K562 (cell line): ENCODE measurements at regions not wholly inside any gene's neighbourhood (a gene's known extent, or its start where the extent isn't known, plus 50 kb on each side); places are given as distances from the start of the nearest gene placed in this dataset.

ENCODE experiments used
- ATAC-seq: fragments of 200-7000 bp; cut with Tn5 transposase; 3 replicates; pipeline ENCODE4 v1.9.1; 2020; ENCODE audit warnings: moderate library complexity
- BruUV-seq: library from RNA; stranded (reverse); fragments of 400-500 nt; replicated peaks from 2 replicates; lab custom pipeline; 2021; lab: Mats Ljungman, UMichigan
- CTCF ChIA-PET: fragments of 300-600 bp; formaldehyde crosslinking; extraction: SDS; loops from one replicate; lab custom pipeline; 2021; ENCODE audit warnings: low intra/inter-chr PET ratio; lab: Yijun Ruan, JAX
- POLR2A ChIA-PET: fragments of 300-600, 350-650 bp; sonication (Branson Sonifier 250); formaldehyde crosslinking; extraction: SDS; loops from one replicate; lab custom pipeline; 2021; ENCODE audit warnings: antibody characterized with exemption, inconsistent platforms; lab: Yijun Ruan, JAX
- DNase-seq, 4 experiments: peaks; one replicate each; pipeline versions ENCODE4 v3.0.0 to v3.0.0-alpha.2; 2011 to 2018; ENCODE audit warnings: low spot score in 3 of 4, mixed read lengths in 3 of 4; ENCODE audit errors: extremely low read depth in 1 of 4
- FAIRE-seq: peaks from 2 replicates; lab custom pipeline; 2011; peaks lifted over from hg19 to GRCh38; lab: Jason Lieb, UNC
- H2AFZ ChIP-seq: 2 replicates; pipeline ENCODE4 v1.6.0; 2011; ENCODE audit warnings: low read depth, low read length, control low read depth, inconsistent platforms
- H3K27ac ChIP-seq: fragments of 200-600 bp; 3 replicates; pipeline ENCODE4 v1.8.0; 2011; ENCODE audit warnings: low read depth, mild to moderate bottlenecking, control low read depth, inconsistent platforms, low read length, moderate library complexity, mixed read lengths; ENCODE audit errors: extremely low read depth
- H3K27me3 ChIP-seq, 2 experiments: fragments of 300-600 bp in 1 of 2; 2 replicates in 1 of 2; 3 replicates in 1 of 2; pipeline versions ENCODE4 v1.6.0 to v1.8.0; 2011; ENCODE audit warnings: inconsistent platforms in 2 of 2, low read length in 2 of 2, mild to moderate bottlenecking in 1 of 2, mixed read lengths in 1 of 2, moderate library complexity in 1 of 2; ENCODE audit not compliant: control insufficient read depth in 2 of 2, insufficient read depth in 2 of 2
- H3K36me3 ChIP-seq: fragments of 300-600 bp; 3 replicates; pipeline ENCODE4 v1.8.0; 2011; ENCODE audit warnings: mild to moderate bottlenecking, low read length, inconsistent platforms; ENCODE audit not compliant: control insufficient read depth, insufficient read depth
- H3K4me1 ChIP-seq, 2 experiments: fragments of 200-600 bp in 1 of 2; replicated peaks in 1 of 2; 2 replicates in 1 of 2; 3 replicates in 1 of 2; pipeline versions ENCODE4 v1.5.1 to v1.8.0; 2011; ENCODE audit warnings: inconsistent platforms in 2 of 2, low read length in 2 of 2, mild to moderate bottlenecking in 1 of 2, mixed read lengths in 1 of 2, moderate library complexity in 1 of 2; ENCODE audit not compliant: control insufficient read depth in 2 of 2, insufficient read depth in 2 of 2
- H3K4me2 ChIP-seq: 2 replicates; pipeline ENCODE4 v1.6.1; 2011; ENCODE audit warnings: low read length, control low read depth, inconsistent platforms, mixed read lengths; ENCODE audit not compliant: insufficient read depth
- H3K4me3 ChIP-seq: fragments of 200-600 bp; sonication (generic), shearing (Covaris generic); 2 replicates; pipeline ENCODE4 v1.5.1; 2016; ENCODE audit warnings: control low read depth, inconsistent platforms
- H3K79me2 ChIP-seq: fragments of 200-600 bp; 3 replicates; pipeline ENCODE4 v1.8.0; 2011; ENCODE audit warnings: low read length, inconsistent platforms; ENCODE audit not compliant: control insufficient read depth, insufficient read depth
- H3K9ac ChIP-seq, 2 experiments: 2 replicates each; pipeline versions ENCODE4 v1.6.0 to v1.6.1; 2011; ENCODE audit warnings: low read depth in 2 of 2, low read length in 2 of 2, control low read depth in 1 of 2, inconsistent platforms in 1 of 2, mild to moderate bottlenecking in 1 of 2, mixed read lengths in 1 of 2; ENCODE audit not compliant: insufficient read depth in 1 of 2
- H3K9me1 ChIP-seq: one replicate; pipeline ENCODE4 v1.6.0; 2011; ENCODE audit warnings: inconsistent platforms, mild to moderate bottlenecking, low read length, moderate library complexity; ENCODE audit not compliant: control insufficient read depth, insufficient read depth
- H3K9me3 ChIP-seq: replicated peaks from 2 replicates; pipeline ENCODE4 v1.5.1; 2011; ENCODE audit warnings: low read depth, low read length, inconsistent platforms; ENCODE audit not compliant: control insufficient read depth, insufficient read depth
- H4K20me1 ChIP-seq: replicated peaks from 2 replicates; pipeline ENCODE4 v1.6.1; 2011; ENCODE audit warnings: low read length, inconsistent platforms, mixed read lengths; ENCODE audit not compliant: control insufficient read depth, insufficient read depth
- CBFB ChIP-seq: sonication (generic); formaldehyde crosslinking; IDR thresholded peaks from 2 replicates; pipeline ENCODE4 v1.4.0; 2020; ENCODE audit warnings: mild to moderate bottlenecking, missing genetic modification reagents
- CBX1 ChIP-seq: sonication (generic); IDR thresholded peaks from 2 replicates; pipeline ENCODE4 v1.6.1; 2016; ENCODE audit warnings: antibody characterized with exemption, low read depth, mild to moderate bottlenecking
- CLOCK ChIP-seq: fragments of 250-450 bp; sonication (Bioruptor Pico); IDR thresholded peaks from 2 replicates; pipeline ENCODE4 v1.4.0; 2020; ENCODE audit warnings: mild to moderate bottlenecking, moderate library complexity, borderline replicate concordance
- HNRNPLL ChIP-seq: fragments of 200-400 bp; formaldehyde crosslinking; IDR thresholded peaks from 2 replicates; pipeline ENCODE4 v1.6.1; 2017; ENCODE audit warnings: low read length, low read depth, mild to moderate bottlenecking; ENCODE audit not compliant: poor library complexity, severe bottlenecking
- NCOA1 ChIP-seq: fragments of 450-650 bp; IDR thresholded peaks from 2 replicates; pipeline ENCODE4 v1.6.1; 2016; ENCODE audit warnings: low read depth
- NELFE ChIP-seq: IDR thresholded peaks from 2 replicates; pipeline ENCODE4 v1.6.1; 2011; ENCODE audit warnings: mild to moderate bottlenecking; ENCODE audit not compliant: insufficient read depth, insufficient read length
- RBM25 ChIP-seq: fragments of 200-400 bp; formaldehyde crosslinking; IDR thresholded peaks from 2 replicates; pipeline ENCODE4 v1.6.1; 2018; ENCODE audit warnings: low read length, low read depth, moderate library complexity; ENCODE audit not compliant: severe bottlenecking
- SNAPC5 ChIP-seq: fragments of 250-450 bp; sonication (Bioruptor Pico); IDR thresholded peaks from 2 replicates; pipeline ENCODE4 v1.8.0; 2021; ENCODE audit warnings: moderate library complexity, mild to moderate bottlenecking, inconsistent platforms
- SPI1 ChIP-seq: IDR thresholded peaks from 2 replicates; pipeline ENCODE4 v1.6.1; 2011; ENCODE audit warnings: low read depth, low read length, control low read depth, borderline replicate concordance
- TEAD2 ChIP-seq: fragments of 450-650 bp; IDR thresholded peaks from 2 replicates; pipeline ENCODE4 v1.6.1; 2016; ENCODE audit warnings: missing genetic modification characterization, control low read depth, missing compliant biosample characterization
- ZKSCAN3 ChIP-seq: fragments of 250-450 bp; sonication (Bioruptor Pico); IDR thresholded peaks from 2 replicates; pipeline ENCODE4 v1.4.0; 2020
- ZNF140 ChIP-seq: fragments of 250-450 bp; sonication (Bioruptor Pico); IDR thresholded peaks from 2 replicates; pipeline ENCODE4 v1.8.0; 2021; ENCODE audit warnings: moderate library complexity, mild to moderate bottlenecking, inconsistent platforms
- ZNF175 ChIP-seq: fragments of 200-800 bp; sonication (Bioruptor generic); IDR thresholded peaks from 2 replicates; pipeline ENCODE4 v1.6.1; 2016; ENCODE audit warnings: low read depth, mild to moderate bottlenecking, missing genetic modification characterization, missing compliant biosample characterization
- ZNF197 ChIP-seq: fragments of 200-800 bp; sonication (Bioruptor generic); IDR thresholded peaks from 2 replicates; pipeline ENCODE4 v1.6.1; 2016; ENCODE audit warnings: low read depth, missing genetic modification characterization, missing compliant biosample characterization
- ZNF3 ChIP-seq: fragments of 250-450 bp; sonication (Bioruptor Pico); IDR thresholded peaks from 2 replicates; pipeline ENCODE4 v1.5.0; 2021; ENCODE audit warnings: mild to moderate bottlenecking, moderate library complexity
- WGBS: fragments of 100-300 bp; shearing (Covaris generic); methylation state at CpG from one replicate; pipeline ENCODE4 v1.1.6; 2016; ENCODE audit warnings: low coverage, mixed read lengths; ENCODE audit not compliant: insufficient coverage; ENCODE audit errors: missing lambda C conversion rate; 5-methylcytosine and 5-hydroxymethylcytosine counted together
- in situ Hi-C: fragments of 300-500 bp; cut with MboI; formaldehyde crosslinking; loops from 4 replicates; pipeline ENCODE4 v1.15.0; 2018; ENCODE audit warnings: inconsistent platforms, mixed read lengths
- intact Hi-C: fragments of 100-400 bp; cut with micrococcal nuclease; formaldehyde crosslinking; loops from 2 replicates; pipeline ENCODE4 v1.14.2; 2022
- TF ChIP-seq, protein P1 (sequence below): fragments of 250-450 bp; sonication (Bioruptor Pico); IDR thresholded peaks from 2 replicates; pipeline ENCODE4 v1.8.0; 2022; ENCODE audit warnings: inconsistent platforms, mild to moderate bottlenecking, moderate library complexity, borderline replicate concordance
- TF ChIP-seq, protein P2 (sequence below), 2 experiments: fragments of 450-650 bp; IDR thresholded peaks; 2 replicates each; pipeline ENCODE4 v1.6.1; 2016

GRCh38 chr5:100694100-100694499 is 158.9 kb downstream of the FAM174A start:
- CTCF ChIA-PET, result no interaction called here
- no peak for TF ChIP-seq SNAPC5 (CRISPR knock-in tag)
- no peak for TF ChIP-seq CLOCK
- no peak for TF ChIP-seq CBFB (CRISPR knock-in tag)
- TF ChIP-seq, protein P1, sequence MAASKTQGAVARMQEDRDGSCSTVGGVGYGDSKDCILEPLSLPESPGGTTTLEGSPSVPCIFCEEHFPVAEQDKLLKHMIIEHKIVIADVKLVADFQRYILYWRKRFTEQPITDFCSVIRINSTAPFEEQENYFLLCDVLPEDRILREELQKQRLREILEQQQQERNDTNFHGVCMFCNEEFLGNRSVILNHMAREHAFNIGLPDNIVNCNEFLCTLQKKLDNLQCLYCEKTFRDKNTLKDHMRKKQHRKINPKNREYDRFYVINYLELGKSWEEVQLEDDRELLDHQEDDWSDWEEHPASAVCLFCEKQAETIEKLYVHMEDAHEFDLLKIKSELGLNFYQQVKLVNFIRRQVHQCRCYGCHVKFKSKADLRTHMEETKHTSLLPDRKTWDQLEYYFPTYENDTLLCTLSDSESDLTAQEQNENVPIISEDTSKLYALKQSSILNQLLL (CRISPR knock-in tag), result no peak
- TF ChIP-seq, protein P2, sequence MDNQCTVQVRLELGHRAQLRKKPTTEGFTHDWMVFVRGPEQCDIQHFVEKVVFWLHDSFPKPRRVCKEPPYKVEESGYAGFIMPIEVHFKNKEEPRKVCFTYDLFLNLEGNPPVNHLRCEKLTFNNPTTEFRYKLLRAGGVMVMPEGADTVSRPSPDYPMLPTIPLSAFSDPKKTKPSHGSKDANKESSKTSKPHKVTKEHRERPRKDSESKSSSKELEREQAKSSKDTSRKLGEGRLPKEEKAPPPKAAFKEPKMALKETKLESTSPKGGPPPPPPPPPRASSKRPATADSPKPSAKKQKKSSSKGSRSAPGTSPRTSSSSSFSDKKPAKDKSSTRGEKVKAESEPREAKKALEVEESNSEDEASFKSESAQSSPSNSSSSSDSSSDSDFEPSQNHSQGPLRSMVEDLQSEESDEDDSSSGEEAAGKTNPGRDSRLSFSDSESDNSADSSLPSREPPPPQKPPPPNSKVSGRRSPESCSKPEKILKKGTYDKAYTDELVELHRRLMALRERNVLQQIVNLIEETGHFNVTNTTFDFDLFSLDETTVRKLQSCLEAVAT (IDR thresholded peaks at IDR 0.05), result no peak
- TF ChIP-seq ZNF175 (CRISPR knock-in tag), result no peak
- TF ChIP-seq RBM25, result no peak
- TF ChIP-seq ZKSCAN3 (CRISPR knock-in tag), result no peak
- no peak for TF ChIP-seq TEAD2 (tag)
- TF ChIP-seq ZNF197 (CRISPR knock-in tag), result no peak
- TF ChIP-seq NCOA1, result no peak
- TF ChIP-seq NELFE, result no peak
- no peak for TF ChIP-seq CBX1
- TF ChIP-seq HNRNPLL, result no peak
- TF ChIP-seq ZNF3 (CRISPR knock-in tag), result no peak
- TF ChIP-seq SPI1, result no peak
- TF ChIP-seq ZNF140 (CRISPR knock-in tag), result no peak
- TF ChIP-seq, all 486 proteins: peak for 0
- H3K36me3 ChIP-seq, result no peaks in the 10 kb centered on the region
- H3K27ac ChIP-seq, result no peak overlapping the region
- FAIRE-seq, result no peak
- no peak overlapping the region for H3K9ac ChIP-seq
- no peak for DNase-seq
- BruUV-seq, result no TSS peak
- in situ Hi-C loops (no loop called here), intact Hi-C loops (no loop called here)
- no peaks in the 10 kb centered on the region for H3K27me3 ChIP-seq
- no peaks in the 10 kb centered on the region for H4K20me1 ChIP-seq
- POLR2A ChIA-PET, result no interaction called here
- no peaks in the 10 kb centered on the region for H3K9me1 ChIP-seq
- no peak overlapping the region for H3K4me2 ChIP-seq
- no peak overlapping the region for H3K4me3 ChIP-seq
- H3K4me1 ChIP-seq, result no peaks in the 10 kb centered on the region
- no peak overlapping the region for H2AFZ ChIP-seq
- 5% methylated on average over 4 of the region's 4 CpGs for WGBS
- ATAC-seq, result no peak
- H3K79me2 ChIP-seq, result no peaks in the 10 kb centered on the region
- no peaks in the 10 kb centered on the region for H3K9me3 ChIP-seq
